ENCODE measurements at regions not wholly inside any gene's neighbourhood (a gene's known extent, or its start where the extent isn't known, plus 50 kb on each side); places are given as distances from the start of the nearest gene placed in this dataset.

- no peak overlapping the region for H3K4me3 ChIP-seq (ENCODE audit: low read depth, low read length, poor library complexity, severe bottlenecking)
- no peaks in the 10 kb centered on the region for H3K27me3 ChIP-seq (ENCODE audit: insufficient read depth, low read length)
- H3K27ac ChIP-seq (ENCODE audit: low read depth, low read length, poor library complexity, severe bottlenecking) = no peak overlapping the region
- no peak overlapping the region for H3K4me2 ChIP-seq (ENCODE audit: low read length)
- TF ChIP-seq CTCF (IDR thresholded peaks at IDR 0.05; ENCODE audit: low read length) = no peak
- no peak for TF ChIP-seq EZH2 (IDR thresholded peaks at IDR 0.05; ENCODE audit: borderline replicate concordance, low read length)
- no peaks in the 10 kb centered on the region for H4K20me1 ChIP-seq (ENCODE audit: insufficient read depth, low read length)
- no peaks in the 10 kb centered on the region for H3K4me1 ChIP-seq (ENCODE audit: insufficient read depth, low read length, severe bottlenecking)
- no peaks in the 10 kb centered on the region for H3K36me3 ChIP-seq (ENCODE audit: insufficient read depth, low read length)
- no peak overlapping the region for H2AFZ ChIP-seq (ENCODE audit: low read length)
- H3F3A ChIP-seq (ENCODE audit: insufficient read depth, low read length) = no peaks in the 10 kb centered on the region
- H3K9me3 ChIP-seq (ENCODE audit: low read length) = no peaks in the 10 kb centered on the region
- H3K79me2 ChIP-seq (ENCODE audit: insufficient read depth, low read length) = no peaks in the 10 kb centered on the region
- H3K9ac ChIP-seq (ENCODE audit: low read length) = no peak overlapping the region
- no peaks in the 10 kb centered on the region for H3K9me2 ChIP-seq (ENCODE audit: low read depth, low read length)
Observed at GRCh38 chr4:74667438-74667837, 126.9 kb downstream of the BTC start.

GRCh38 chr4:74667944-74668343, 126.4 kb downstream of the BTC start:
- H3K79me2 ChIP-seq (ENCODE audit: insufficient read depth, low read length) = no peaks in the 10 kb centered on the region
- H3K27ac ChIP-seq (ENCODE audit: low read depth, low read length, poor library complexity, severe bottlenecking) = no peak overlapping the region
- TF ChIP-seq CTCF (IDR thresholded peaks at IDR 0.05; ENCODE audit: low read length) = no peak
- TF ChIP-seq EZH2 (IDR thresholded peaks at IDR 0.05; ENCODE audit: borderline replicate concordance, low read length) = no peak
- no peak overlapping the region for H3K9ac ChIP-seq (ENCODE audit: low read length)
- no peak overlapping the region for H3K4me2 ChIP-seq (ENCODE audit: low read length)
- H3K9me3 ChIP-seq (ENCODE audit: low read length) = no peaks in the 10 kb centered on the region
- no peaks in the 10 kb centered on the region for H3K36me3 ChIP-seq (ENCODE audit: insufficient read depth, low read length)
- no peaks in the 10 kb centered on the region for H4K20me1 ChIP-seq (ENCODE audit: insufficient read depth, low read length)
- H3K4me3 ChIP-seq (ENCODE audit: low read depth, low read length, poor library complexity, severe bottlenecking) = no peak overlapping the region
- no peak overlapping the region for H2AFZ ChIP-seq (ENCODE audit: low read length)
- no peaks in the 10 kb centered on the region for H3F3A ChIP-seq (ENCODE audit: insufficient read depth, low read length)
- no peaks in the 10 kb centered on the region for H3K27me3 ChIP-seq (ENCODE audit: insufficient read depth, low read length)
- no peaks in the 10 kb centered on the region for H3K9me2 ChIP-seq (ENCODE audit: low read depth, low read length)
- H3K4me1 ChIP-seq (ENCODE audit: insufficient read depth, low read length, severe bottlenecking) = no peaks in the 10 kb centered on the region

- Histone ChIP-seq H3K4me1 (ENCODE audit: insufficient read depth, low read length, severe bottlenecking) (no peaks in the 10 kb centered on the region), H3K27me3 (ENCODE audit: insufficient read depth, low read length) (no peaks in the 10 kb centered on the region), H3K36me3 (ENCODE audit: insufficient read depth, low read length) (no peaks in the 10 kb centered on the region), H3K9ac (ENCODE audit: low read length) (no peak overlapping the region), H3K79me2 (ENCODE audit: insufficient read depth, low read length) (no peaks in the 10 kb centered on the region), H3K9me2 (ENCODE audit: low read depth, low read length) (no peaks in the 10 kb centered on the region), H4K20me1 (ENCODE audit: insufficient read depth, low read length) (no peaks in the 10 kb centered on the region), H2AFZ (ENCODE audit: low read length) (no peak overlapping the region), H3K4me2 (ENCODE audit: low read length) (no peak overlapping the region), H3K27ac (ENCODE audit: low read depth, low read length, poor library complexity, severe bottlenecking) (no peak overlapping the region), H3K4me3 (ENCODE audit: low read depth, low read length, poor library complexity, severe bottlenecking) (no peak overlapping the region), H3K9me3 (ENCODE audit: low read length) (no peaks in the 10 kb centered on the region), H3F3A (ENCODE audit: insufficient read depth, low read length) (no peaks in the 10 kb centered on the region)
- no peak for TF ChIP-seq CTCF (IDR thresholded peaks at IDR 0.05; ENCODE audit: low read length)
- no peak for TF ChIP-seq EZH2 (IDR thresholded peaks at IDR 0.05; ENCODE audit: borderline replicate concordance, low read length)
Observed at GRCh38 chr4:74669702-74670101, 124.6 kb downstream of the BTC start.
